ENCODE measurements at regions not wholly inside any gene's neighbourhood (a gene's known extent, or its start where the extent isn't known, plus 50 kb on each side); places are given as distances from the start of the nearest gene placed in this dataset.

- TF ChIP-seq RAD21 (IDR thresholded peaks at IDR 0.05; ENCODE audit: low read depth) (no peak), ZBTB7A (IDR thresholded peaks at IDR 0.05; ENCODE audit: low read depth) (no peak), EGR1 (IDR thresholded peaks at IDR 0.05) (no peak), TEAD4 (IDR thresholded peaks at IDR 0.05) (no peak), TCF12 (IDR thresholded peaks at IDR 0.05; ENCODE audit: low read depth) (no peak), EP300 (IDR thresholded peaks at IDR 0.05; ENCODE audit: borderline replicate concordance) (no peak), MAX (IDR thresholded peaks at IDR 0.05) (no peak)
Measured at GRCh38 chrX:93177930-93178329, 495.4 kb downstream of the NAP1L3 start.

- TF ChIP-seq YY1 (IDR thresholded peaks at IDR 0.05; ENCODE audit: low read depth) (no peak), REST (IDR thresholded peaks at IDR 0.05; ENCODE audit: low read depth) (peak; percentile 66)
Measured at GRCh38 chrX:93169771-93170170, 503.6 kb downstream of the NAP1L3 start.

- TF ChIP-seq EGR1 (IDR thresholded peaks at IDR 0.05) (no peak), YY1 (IDR thresholded peaks at IDR 0.05; ENCODE audit: low read depth) (0 out of 2 replicates have a peak, but pooled peaks have one; percentile 34), RAD21 (IDR thresholded peaks at IDR 0.05; ENCODE audit: low read depth) (no peak), FOXM1 (IDR thresholded peaks at IDR 0.05; ENCODE audit: borderline replicate concordance, low read depth) (peak; percentile 34; the same call in 1 of the 2 replicates), NFIC (IDR thresholded peaks at IDR 0.05) (peak; percentile 82), TCF12 (IDR thresholded peaks at IDR 0.05; ENCODE audit: low read depth) (peak; percentile 74), CEBPB (IDR thresholded peaks at IDR 0.05) (peak; percentile 95), TAF1 (IDR thresholded peaks at IDR 0.05; ENCODE audit: low read depth) (no peak), ZBTB7A (IDR thresholded peaks at IDR 0.05; ENCODE audit: low read depth) (no peak), CREB1 (IDR thresholded peaks at IDR 0.05; ENCODE audit: low read depth) (no peak), TEAD4 (IDR thresholded peaks at IDR 0.05) (peak; percentile 72), EP300 (IDR thresholded peaks at IDR 0.05; ENCODE audit: borderline replicate concordance) (peak; percentile 74; the same call in 1 of the 2 replicates), USF1 (IDR thresholded peaks at IDR 0.05) (no peak), REST (IDR thresholded peaks at IDR 0.05; ENCODE audit: low read depth) (no peak), MAX (IDR thresholded peaks at IDR 0.05) (no peak)
Measured at GRCh38 chrX:93120805-93121204, 552.6 kb downstream of the NAP1L3 start.

- TF ChIP-seq CEBPB (IDR thresholded peaks at IDR 0.05) = peak; percentile 43; the same call in 1 of the 2 replicates
Measured at GRCh38 chrX:93078906-93079305, 594.5 kb downstream of the NAP1L3 start.

- TF ChIP-seq CEBPB (IDR thresholded peaks at IDR 0.05) = peak; percentile 21; the same call in 1 of the 2 replicates
Measured at GRCh38 chrX:93014481-93015030, 658.8 kb downstream of the NAP1L3 start.
